ENCODE measurements at regions not wholly inside any gene's neighbourhood (a gene's known extent, or its start where the extent isn't known, plus 50 kb on each side); places are given as distances from the start of the nearest gene placed in this dataset.

- TF ChIP-seq CTCF (IDR thresholded peaks at IDR 0.05; ENCODE audit: low read depth, low read length), result no peak
- H3K4me3 ChIP-seq (ENCODE audit: low read depth, low read length), result no peak overlapping the region
These were observed 738.0 kb downstream of the PTPRU start for GRCh38 chr1:29974316-29974724.

GRCh38 chr1:29973406-29973805, 737.1 kb downstream of the PTPRU start:
- no peak for TF ChIP-seq CTCF (IDR thresholded peaks at IDR 0.05; ENCODE audit: low read depth, low read length)
- no peak overlapping the region for H3K4me3 ChIP-seq (ENCODE audit: low read depth, low read length)

- no peak for TF ChIP-seq CTCF (IDR thresholded peaks at IDR 0.05; ENCODE audit: low read depth, low read length)
These were observed 736.2 kb downstream of the PTPRU start for GRCh38 chr1:29972421-29973053.

GRCh38 chr1:29971703-29972102, 735.4 kb downstream of the PTPRU start:
- no peak for TF ChIP-seq CTCF (IDR thresholded peaks at IDR 0.05; ENCODE audit: low read depth, low read length)
- H3K4me3 ChIP-seq (ENCODE audit: low read depth, low read length), result no peak overlapping the region

More at GRCh38 chr1:29972421-29973053, 736.2 kb downstream of the PTPRU start:
- H3K4me3 ChIP-seq (ENCODE audit: low read depth, low read length), result no peak overlapping the region

GRCh38 chr1:29970747-29971325, 734.5 kb downstream of the PTPRU start:
- no peak for TF ChIP-seq CTCF (IDR thresholded peaks at IDR 0.05; ENCODE audit: low read depth, low read length)
- H3K4me3 ChIP-seq (ENCODE audit: low read depth, low read length), result no peak overlapping the region

GRCh38 chr1:29969576-29969975, 733.3 kb downstream of the PTPRU start:
- H3K4me3 ChIP-seq (ENCODE audit: low read depth, low read length), result no peak overlapping the region
- no peak for TF ChIP-seq CTCF (IDR thresholded peaks at IDR 0.05; ENCODE audit: low read depth, low read length)

- TF ChIP-seq CTCF (IDR thresholded peaks at IDR 0.05; ENCODE audit: low read depth, low read length), result no peak
These were observed 730.9 kb downstream of the PTPRU start for GRCh38 chr1:29967261-29967660.

More at GRCh38 chr1:29967261-29967660, 730.9 kb downstream of the PTPRU start:
- H3K4me3 ChIP-seq (ENCODE audit: low read depth, low read length), result no peak overlapping the region

Measured in WI38 (cell line).